ENCODE measurements at regions not wholly inside any gene's neighbourhood (a gene's known extent, or its start where the extent isn't known, plus 50 kb on each side); places are given as distances from the start of the nearest gene placed in this dataset.

DNA sequence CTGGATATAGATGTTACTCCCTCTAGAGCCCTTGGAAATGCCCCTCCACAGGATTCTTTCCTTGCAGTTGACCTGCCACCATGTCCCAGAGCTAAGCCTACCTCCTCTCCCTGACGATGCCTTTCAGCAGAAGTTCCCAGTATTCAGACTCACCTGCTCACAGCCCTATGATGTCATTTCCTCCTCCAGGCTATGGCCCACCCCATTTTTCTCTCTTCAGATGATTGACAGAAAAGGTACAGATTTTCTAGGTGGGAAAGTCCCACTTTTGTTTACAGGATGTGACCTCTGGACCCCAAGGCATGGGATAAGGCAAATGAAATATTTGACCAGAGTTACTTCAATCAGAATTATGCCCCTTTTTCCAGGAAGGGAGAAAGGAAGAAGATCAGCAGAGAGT lies 280.2 kb upstream of the PHYHIPL start (continued):
- TF ChIP-seq SMAD3 (CRISPR knock-in tag; IDR thresholded peaks at IDR 0.05; ENCODE audit: borderline replicate concordance): no peak
- TF ChIP-seq NFE2L1 (CRISPR knock-in tag; IDR thresholded peaks at IDR 0.05): no peak
- TF ChIP-seq JUN (CRISPR knock-in tag; IDR thresholded peaks at IDR 0.05): no peak

DNA sequence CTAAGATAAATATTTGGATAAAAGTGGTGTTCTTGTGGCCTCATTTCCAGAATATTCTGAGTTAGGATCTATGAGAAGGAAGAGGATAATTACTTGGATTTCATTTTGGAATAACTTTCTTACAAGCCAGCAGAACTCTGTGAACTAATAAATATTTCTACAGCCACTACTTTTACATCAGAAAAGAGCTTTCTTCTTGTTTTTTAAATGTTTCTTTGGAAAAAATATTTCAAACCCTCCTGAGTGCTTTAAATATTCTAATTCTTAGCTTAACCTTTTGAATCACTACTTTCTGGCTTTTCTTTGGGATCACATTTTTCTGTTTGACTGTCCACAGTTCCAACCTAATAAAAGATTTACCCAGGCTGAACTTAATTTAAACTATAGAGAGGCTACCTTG lies 279.2 kb upstream of the PHYHIPL start:
- TF ChIP-seq, protein P1, sequence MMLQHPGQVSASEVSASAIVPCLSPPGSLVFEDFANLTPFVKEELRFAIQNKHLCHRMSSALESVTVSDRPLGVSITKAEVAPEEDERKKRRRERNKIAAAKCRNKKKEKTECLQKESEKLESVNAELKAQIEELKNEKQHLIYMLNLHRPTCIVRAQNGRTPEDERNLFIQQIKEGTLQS (CRISPR knock-in tag; conservative IDR thresholded peaks at IDR 0.05): no peak
- TF ChIP-seq ATF1 (CRISPR knock-in tag; IDR thresholded peaks at IDR 0.05) (no peak), GRHL2 (CRISPR knock-in tag; IDR thresholded peaks at IDR 0.05; ENCODE audit: insufficient replicate concordance, severe bottlenecking) (no peak), ZNF232 (CRISPR knock-in tag; IDR thresholded peaks at IDR 0.05) (no peak), RORB (CRISPR knock-in tag; IDR thresholded peaks at IDR 0.05) (no peak), ZNF138 (CRISPR knock-in tag; conservative IDR thresholded peaks at IDR 0.05) (no peak)
- TF ChIP-seq, protein P2, sequence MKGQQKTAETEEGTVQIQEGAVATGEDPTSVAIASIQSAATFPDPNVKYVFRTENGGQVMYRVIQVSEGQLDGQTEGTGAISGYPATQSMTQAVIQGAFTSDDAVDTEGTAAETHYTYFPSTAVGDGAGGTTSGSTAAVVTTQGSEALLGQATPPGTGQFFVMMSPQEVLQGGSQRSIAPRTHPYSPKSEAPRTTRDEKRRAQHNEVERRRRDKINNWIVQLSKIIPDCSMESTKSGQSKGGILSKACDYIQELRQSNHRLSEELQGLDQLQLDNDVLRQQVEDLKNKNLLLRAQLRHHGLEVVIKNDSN (CRISPR knock-in tag; IDR thresholded peaks at IDR 0.05): no peak
- H3K4me1 Mint-ChIP-seq: peaks cover 23% of the 10 kb centered on the region
- DNase-seq (ENCODE audit: low spot score): no peak
- H3K27me3 Mint-ChIP-seq (ENCODE audit: low read depth): no peaks in the 10 kb centered on the region
- no peak for ATAC-seq
- no peak overlapping the region for H3K4me3 Mint-ChIP-seq
- H3K36me3 Mint-ChIP-seq: peaks cover 6% of the 10 kb centered on the region
- POLR2A ChIA-PET: no interaction called here
- CTCF ChIA-PET: no interaction called here
- no peak overlapping the region for H3K27ac Mint-ChIP-seq
- peaks cover 19% of the 10 kb centered on the region for H3K9me3 Mint-ChIP-seq

DNA sequence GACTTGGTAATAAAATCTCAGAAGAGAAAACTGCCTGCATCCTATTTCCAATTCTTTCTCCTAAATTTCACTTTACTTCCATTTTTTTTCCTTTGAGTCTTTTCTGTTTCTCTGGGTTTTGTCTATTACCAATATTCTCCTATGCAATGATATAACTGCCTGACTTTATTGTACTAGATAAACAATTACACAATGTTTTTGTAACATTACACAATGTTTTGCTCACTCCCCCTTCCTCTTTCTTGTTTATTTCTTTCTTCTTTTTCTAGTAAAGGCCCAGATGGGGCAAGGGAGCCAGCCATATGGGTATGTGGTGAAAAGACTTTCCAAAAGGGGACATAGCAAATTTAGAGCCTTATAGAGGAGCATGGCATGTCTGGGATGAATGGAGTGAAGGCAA lies 278.7 kb upstream of the PHYHIPL start:
- ChIA-PET POLR2A (no interaction called here), CTCF (no interaction called here)
- DNase-seq (ENCODE audit: low spot score) (no peak), ATAC-seq (no peak)
- Mint-ChIP-seq H3K27ac (no peak overlapping the region), H3K4me1 (peaks cover 18% of the 10 kb centered on the region), H3K9me3 (peaks cover 20% of the 10 kb centered on the region), H3K4me3 (no peak overlapping the region), H3K27me3 (ENCODE audit: low read depth) (no peaks in the 10 kb centered on the region), H3K36me3 (peaks cover 7% of the 10 kb centered on the region)
- TF ChIP-seq, protein P3, sequence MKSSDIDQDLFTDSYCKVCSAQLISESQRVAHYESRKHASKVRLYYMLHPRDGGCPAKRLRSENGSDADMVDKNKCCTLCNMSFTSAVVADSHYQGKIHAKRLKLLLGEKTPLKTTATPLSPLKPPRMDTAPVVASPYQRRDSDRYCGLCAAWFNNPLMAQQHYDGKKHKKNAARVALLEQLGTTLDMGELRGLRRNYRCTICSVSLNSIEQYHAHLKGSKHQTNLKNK (CRISPR knock-in tag; IDR thresholded peaks at IDR 0.05): no peak
- TF ChIP-seq, protein P4, sequence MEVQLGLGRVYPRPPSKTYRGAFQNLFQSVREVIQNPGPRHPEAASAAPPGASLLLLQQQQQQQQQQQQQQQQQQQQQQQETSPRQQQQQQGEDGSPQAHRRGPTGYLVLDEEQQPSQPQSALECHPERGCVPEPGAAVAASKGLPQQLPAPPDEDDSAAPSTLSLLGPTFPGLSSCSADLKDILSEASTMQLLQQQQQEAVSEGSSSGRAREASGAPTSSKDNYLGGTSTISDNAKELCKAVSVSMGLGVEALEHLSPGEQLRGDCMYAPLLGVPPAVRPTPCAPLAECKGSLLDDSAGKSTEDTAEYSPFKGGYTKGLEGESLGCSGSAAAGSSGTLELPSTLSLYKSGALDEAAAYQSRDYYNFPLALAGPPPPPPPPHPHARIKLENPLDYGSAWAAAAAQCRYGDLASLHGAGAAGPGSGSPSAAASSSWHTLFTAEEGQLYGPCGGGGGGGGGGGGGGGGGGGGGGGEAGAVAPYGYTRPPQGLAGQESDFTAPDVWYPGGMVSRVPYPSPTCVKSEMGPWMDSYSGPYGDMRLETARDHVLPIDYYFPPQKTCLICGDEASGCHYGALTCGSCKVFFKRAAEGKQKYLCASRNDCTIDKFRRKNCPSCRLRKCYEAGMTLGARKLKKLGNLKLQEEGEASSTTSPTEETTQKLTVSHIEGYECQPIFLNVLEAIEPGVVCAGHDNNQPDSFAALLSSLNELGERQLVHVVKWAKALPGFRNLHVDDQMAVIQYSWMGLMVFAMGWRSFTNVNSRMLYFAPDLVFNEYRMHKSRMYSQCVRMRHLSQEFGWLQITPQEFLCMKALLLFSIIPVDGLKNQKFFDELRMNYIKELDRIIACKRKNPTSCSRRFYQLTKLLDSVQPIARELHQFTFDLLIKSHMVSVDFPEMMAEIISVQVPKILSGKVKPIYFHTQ (CRISPR knock-in tag; IDR thresholded peaks at IDR 0.05): no peak

DNA sequence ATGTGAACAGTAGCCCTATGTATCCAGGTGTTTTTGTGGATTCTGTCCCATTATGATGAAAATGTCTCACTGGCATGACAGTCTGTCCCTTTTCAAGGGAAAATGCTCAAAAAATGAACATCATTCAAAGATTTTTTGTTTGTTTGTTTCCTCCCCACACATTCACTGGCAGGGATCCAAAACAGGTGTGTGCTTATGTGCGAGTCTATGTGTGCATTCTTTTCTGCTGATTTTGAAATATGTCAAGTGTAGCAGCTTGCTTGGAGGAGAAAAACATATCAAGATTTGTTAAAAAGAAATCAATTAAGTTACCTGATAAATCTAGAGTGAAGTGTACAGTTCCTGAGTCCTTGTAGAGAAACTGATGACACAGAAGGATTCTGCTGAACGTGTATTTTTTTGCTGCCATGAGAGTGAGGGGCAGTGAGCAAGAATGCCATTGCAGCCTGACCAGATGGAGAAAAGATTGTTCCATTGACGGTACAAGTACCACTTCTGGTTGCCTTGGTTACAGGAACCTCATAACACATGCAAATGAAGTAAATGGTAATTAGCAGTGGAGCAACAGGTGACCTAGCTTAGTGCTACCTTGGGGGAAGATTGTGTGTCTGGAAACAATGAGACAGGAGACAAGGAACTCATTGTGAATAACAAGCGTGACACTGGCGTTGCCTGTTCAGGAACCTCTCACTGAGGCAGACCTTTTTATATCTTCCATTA lies 277.4 kb upstream of the PHYHIPL start:
- peaks cover 14% of the 10 kb centered on the region for H3K36me3 Mint-ChIP-seq
- peaks cover 31% of the 10 kb centered on the region for H3K9me3 Mint-ChIP-seq
- H3K4me3 Mint-ChIP-seq: no peak overlapping the region
- peaks cover 13% of the 10 kb centered on the region for H3K4me1 Mint-ChIP-seq
- no peak for ATAC-seq
- ChIA-PET POLR2A (no interaction called here), CTCF (no interaction called here)
- no peak overlapping the region for H3K27ac Mint-ChIP-seq
- H3K27me3 Mint-ChIP-seq (ENCODE audit: low read depth): no peaks in the 10 kb centered on the region
- DNase-seq (ENCODE audit: low spot score): no peak
- TF ChIP-seq, protein P3 (CRISPR knock-in tag; IDR thresholded peaks at IDR 0.05): no peak
- TF ChIP-seq ELF4 (CRISPR knock-in tag; IDR thresholded peaks at IDR 0.05; ENCODE audit: low read depth) (no peak), ZNF263 (CRISPR knock-in tag; IDR thresholded peaks at IDR 0.05; ENCODE audit: low read depth) (no peak), NFATC4 (CRISPR knock-in tag; IDR thresholded peaks at IDR 0.05) (no peak)
- TF ChIP-seq, protein P5, sequence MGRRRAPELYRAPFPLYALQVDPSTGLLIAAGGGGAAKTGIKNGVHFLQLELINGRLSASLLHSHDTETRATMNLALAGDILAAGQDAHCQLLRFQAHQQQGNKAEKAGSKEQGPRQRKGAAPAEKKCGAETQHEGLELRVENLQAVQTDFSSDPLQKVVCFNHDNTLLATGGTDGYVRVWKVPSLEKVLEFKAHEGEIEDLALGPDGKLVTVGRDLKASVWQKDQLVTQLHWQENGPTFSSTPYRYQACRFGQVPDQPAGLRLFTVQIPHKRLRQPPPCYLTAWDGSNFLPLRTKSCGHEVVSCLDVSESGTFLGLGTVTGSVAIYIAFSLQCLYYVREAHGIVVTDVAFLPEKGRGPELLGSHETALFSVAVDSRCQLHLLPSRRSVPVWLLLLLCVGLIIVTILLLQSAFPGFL (CRISPR knock-in tag; IDR thresholded peaks at IDR 0.05; ENCODE audit: borderline replicate concordance): no peak
- TF ChIP-seq, protein P6, sequence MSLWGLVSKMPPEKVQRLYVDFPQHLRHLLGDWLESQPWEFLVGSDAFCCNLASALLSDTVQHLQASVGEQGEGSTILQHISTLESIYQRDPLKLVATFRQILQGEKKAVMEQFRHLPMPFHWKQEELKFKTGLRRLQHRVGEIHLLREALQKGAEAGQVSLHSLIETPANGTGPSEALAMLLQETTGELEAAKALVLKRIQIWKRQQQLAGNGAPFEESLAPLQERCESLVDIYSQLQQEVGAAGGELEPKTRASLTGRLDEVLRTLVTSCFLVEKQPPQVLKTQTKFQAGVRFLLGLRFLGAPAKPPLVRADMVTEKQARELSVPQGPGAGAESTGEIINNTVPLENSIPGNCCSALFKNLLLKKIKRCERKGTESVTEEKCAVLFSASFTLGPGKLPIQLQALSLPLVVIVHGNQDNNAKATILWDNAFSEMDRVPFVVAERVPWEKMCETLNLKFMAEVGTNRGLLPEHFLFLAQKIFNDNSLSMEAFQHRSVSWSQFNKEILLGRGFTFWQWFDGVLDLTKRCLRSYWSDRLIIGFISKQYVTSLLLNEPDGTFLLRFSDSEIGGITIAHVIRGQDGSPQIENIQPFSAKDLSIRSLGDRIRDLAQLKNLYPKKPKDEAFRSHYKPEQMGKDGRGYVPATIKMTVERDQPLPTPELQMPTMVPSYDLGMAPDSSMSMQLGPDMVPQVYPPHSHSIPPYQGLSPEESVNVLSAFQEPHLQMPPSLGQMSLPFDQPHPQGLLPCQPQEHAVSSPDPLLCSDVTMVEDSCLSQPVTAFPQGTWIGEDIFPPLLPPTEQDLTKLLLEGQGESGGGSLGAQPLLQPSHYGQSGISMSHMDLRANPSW (CRISPR knock-in tag; conservative IDR thresholded peaks at IDR 0.05; ENCODE audit: low read depth): no peak
- TF ChIP-seq, protein P7, sequence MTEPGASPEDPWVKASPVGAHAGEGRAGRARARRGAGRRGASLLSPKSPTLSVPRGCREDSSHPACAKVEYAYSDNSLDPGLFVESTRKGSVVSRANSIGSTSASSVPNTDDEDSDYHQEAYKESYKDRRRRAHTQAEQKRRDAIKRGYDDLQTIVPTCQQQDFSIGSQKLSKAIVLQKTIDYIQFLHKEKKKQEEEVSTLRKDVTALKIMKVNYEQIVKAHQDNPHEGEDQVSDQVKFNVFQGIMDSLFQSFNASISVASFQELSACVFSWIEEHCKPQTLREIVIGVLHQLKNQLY (CRISPR knock-in tag; IDR thresholded peaks at IDR 0.05): no peak
- TF ChIP-seq, protein P8, sequence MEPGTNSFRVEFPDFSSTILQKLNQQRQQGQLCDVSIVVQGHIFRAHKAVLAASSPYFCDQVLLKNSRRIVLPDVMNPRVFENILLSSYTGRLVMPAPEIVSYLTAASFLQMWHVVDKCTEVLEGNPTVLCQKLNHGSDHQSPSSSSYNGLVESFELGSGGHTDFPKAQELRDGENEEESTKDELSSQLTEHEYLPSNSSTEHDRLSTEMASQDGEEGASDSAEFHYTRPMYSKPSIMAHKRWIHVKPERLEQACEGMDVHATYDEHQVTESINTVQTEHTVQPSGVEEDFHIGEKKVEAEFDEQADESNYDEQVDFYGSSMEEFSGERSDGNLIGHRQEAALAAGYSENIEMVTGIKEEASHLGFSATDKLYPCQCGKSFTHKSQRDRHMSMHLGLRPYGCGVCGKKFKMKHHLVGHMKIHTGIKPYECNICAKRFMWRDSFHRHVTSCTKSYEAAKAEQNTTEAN (CRISPR knock-in tag; IDR thresholded peaks at IDR 0.05): no peak
